GM12873 (cell line): ENCODE measurements at regions not wholly inside any gene's neighbourhood (a gene's known extent, or its start where the extent isn't known, plus 50 kb on each side); places are given as distances from the start of the nearest gene placed in this dataset.

ENCODE experiments used
- CTCF ChIP-seq: IDR thresholded peaks from 2 replicates; pipeline ENCODE4 v1.5.1; 2012; ENCODE audit warnings: low read depth, mild to moderate bottlenecking, moderate library complexity, low read length, control low read depth; ENCODE audit not compliant: insufficient read depth; ENCODE audit errors: missing control alignments

DNA sequence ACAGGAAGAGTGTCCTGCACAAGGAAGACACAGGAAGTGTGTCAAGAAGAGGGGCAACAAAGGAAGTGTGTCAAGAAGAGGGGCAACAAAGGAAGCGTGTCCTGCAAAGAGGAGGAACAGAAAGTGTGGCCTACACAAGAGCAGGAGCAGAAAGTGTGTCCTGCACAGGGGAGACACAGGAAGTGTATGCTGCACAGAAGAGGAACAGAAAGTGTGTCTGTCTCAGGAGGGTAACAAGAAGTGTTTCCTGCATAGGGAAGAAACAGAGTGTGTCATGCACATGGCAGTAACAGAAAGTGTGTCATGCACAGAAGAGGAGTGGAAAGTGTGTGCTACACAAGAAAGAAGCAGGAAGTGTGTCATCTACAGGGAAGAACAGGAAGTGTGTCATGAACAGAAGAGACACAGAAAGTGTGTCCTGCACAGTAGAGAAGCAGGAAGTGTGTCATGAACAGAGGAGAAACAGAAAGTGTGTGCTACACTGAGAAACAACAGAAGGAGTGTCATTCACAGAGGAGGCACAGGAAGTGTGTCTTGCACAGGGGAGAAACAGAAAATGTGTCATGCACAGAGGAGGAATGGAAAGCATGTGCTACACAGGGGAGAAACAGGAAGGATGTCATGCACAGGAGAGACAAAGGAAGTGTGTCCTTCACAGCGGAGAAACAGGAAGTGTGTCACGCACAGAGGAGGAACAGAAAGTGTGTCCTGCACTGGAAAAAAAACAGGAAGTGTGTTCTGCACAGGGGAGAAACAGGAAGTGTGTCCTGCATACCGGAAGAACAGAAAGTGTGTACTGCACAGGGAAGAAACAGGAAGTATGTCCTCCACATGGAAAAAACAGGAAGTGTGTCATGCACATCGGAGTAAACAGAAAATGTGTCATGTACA is 526.4 kb upstream of the PRKX start:
- no peak for TF ChIP-seq CTCF

GRCh38 chrX:4238916-4239315 is 525.5 kb upstream of the PRKX start:
- TF ChIP-seq CTCF = no peak

DNA sequence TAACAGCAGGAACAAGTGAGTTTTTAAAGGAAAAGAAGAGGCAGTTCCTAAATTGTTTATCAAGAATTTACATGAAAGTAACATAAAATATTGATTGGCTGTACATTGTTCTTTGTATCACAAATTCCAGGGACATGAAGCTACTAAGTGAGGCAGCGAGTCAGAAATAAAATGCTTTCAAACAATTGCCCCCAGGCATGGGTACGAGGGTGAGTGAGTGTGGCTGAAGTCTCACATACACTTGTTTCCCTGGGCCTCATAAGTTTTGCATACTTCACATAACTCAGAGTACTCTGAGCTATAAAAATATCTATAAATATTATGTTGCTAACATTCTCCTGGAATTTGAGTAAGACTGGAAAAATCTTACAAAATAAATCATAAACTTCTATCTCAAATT is 511.6 kb upstream of the PRKX start:
- no peak for TF ChIP-seq CTCF

DNA sequence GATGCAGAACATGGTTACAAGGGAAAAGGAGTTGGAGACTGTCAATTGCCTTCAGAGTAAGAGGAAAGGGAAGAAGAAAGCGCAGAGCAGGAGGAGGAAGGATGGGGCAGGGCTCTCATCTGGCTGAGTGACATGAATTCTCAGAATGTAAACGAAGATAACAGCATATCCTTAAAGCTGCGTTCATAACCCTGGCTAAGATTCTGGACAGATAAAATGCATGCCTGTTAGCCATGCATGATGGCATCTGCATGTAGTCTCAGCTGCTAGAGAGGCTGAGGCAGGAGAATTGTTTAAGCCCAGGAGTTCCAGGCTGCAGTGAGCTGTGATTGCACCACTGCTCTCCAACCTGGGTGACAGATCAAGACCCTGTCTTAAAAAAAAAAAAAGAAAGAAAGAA is 493.5 kb upstream of the PRKX start:
- no peak for TF ChIP-seq CTCF

GRCh38 chrX:4197971-4198370 is 484.5 kb upstream of the PRKX start:
- no peak for TF ChIP-seq CTCF

- no peak for TF ChIP-seq CTCF
These were observed 480.2 kb upstream of the PRKX start for GRCh38 chrX:4193500-4194155.

DNA sequence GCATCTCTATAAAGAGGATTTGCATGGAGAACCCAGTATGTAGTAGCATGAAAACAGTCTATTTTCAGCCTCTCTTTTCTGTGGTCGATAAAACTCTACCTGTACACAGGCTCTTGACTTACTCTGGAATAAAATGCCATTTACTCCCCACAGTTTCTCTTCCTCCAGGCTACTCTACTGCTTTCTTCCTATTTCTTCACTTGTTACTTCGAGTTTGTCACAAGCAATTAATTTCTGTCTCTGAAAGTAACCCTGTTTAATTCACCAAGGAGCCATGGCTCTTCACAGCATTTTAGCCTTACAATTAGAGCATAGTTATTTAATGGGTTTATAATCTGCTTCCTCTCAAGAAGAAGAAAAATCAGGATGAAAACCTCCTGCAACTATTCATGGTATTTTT is 472.9 kb upstream of the PRKX start:
- no peak for TF ChIP-seq CTCF
